Ishikawa (cell line): ENCODE measurements at regions not wholly inside any gene's neighbourhood (a gene's known extent, or its start where the extent isn't known, plus 50 kb on each side); places are given as distances from the start of the nearest gene placed in this dataset.

Experiments
- CEBPB ChIP-seq: IDR thresholded peaks from 2 replicates; pipeline ENCODE4 v1.6.1; 2012
- EGR1 ChIP-seq: IDR thresholded peaks from 2 replicates; pipeline ENCODE4 v1.6.1; 2012
- TAF1 ChIP-seq: IDR thresholded peaks from 2 replicates; pipeline ENCODE4 v1.6.1; 2012; ENCODE audit warnings: low read depth, mild to moderate bottlenecking
- TEAD4 ChIP-seq: IDR thresholded peaks from 2 replicates; pipeline ENCODE4 v1.6.1; 2012
- YY1 ChIP-seq: IDR thresholded peaks from 2 replicates; pipeline ENCODE4 v1.6.1; 2012; ENCODE audit warnings: low read depth
- TF ChIP-seq, protein P1 (sequence below): IDR thresholded peaks from 2 replicates; pipeline ENCODE4 v1.6.1; 2012; ENCODE audit warnings: low read depth, mild to moderate bottlenecking
- TF ChIP-seq, protein P2 (sequence below): IDR thresholded peaks from 2 replicates; pipeline ENCODE4 v1.6.1; 2012

- TF ChIP-seq TEAD4 (no peak), TAF1 (no peak), YY1 (no peak), CEBPB (no peak), EGR1 (no peak)
- TF ChIP-seq, protein P1, sequence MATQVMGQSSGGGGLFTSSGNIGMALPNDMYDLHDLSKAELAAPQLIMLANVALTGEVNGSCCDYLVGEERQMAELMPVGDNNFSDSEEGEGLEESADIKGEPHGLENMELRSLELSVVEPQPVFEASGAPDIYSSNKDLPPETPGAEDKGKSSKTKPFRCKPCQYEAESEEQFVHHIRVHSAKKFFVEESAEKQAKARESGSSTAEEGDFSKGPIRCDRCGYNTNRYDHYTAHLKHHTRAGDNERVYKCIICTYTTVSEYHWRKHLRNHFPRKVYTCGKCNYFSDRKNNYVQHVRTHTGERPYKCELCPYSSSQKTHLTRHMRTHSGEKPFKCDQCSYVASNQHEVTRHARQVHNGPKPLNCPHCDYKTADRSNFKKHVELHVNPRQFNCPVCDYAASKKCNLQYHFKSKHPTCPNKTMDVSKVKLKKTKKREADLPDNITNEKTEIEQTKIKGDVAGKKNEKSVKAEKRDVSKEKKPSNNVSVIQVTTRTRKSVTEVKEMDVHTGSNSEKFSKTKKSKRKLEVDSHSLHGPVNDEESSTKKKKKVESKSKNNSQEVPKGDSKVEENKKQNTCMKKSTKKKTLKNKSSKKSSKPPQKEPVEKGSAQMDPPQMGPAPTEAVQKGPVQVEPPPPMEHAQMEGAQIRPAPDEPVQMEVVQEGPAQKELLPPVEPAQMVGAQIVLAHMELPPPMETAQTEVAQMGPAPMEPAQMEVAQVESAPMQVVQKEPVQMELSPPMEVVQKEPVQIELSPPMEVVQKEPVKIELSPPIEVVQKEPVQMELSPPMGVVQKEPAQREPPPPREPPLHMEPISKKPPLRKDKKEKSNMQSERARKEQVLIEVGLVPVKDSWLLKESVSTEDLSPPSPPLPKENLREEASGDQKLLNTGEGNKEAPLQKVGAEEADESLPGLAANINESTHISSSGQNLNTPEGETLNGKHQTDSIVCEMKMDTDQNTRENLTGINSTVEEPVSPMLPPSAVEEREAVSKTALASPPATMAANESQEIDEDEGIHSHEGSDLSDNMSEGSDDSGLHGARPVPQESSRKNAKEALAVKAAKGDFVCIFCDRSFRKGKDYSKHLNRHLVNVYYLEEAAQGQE: no peak
- TF ChIP-seq, protein P2, sequence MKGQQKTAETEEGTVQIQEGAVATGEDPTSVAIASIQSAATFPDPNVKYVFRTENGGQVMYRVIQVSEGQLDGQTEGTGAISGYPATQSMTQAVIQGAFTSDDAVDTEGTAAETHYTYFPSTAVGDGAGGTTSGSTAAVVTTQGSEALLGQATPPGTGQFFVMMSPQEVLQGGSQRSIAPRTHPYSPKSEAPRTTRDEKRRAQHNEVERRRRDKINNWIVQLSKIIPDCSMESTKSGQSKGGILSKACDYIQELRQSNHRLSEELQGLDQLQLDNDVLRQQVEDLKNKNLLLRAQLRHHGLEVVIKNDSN: no peak
Measured at GRCh38 chr2:9069543-9069942, 66.1 kb upstream of the MBOAT2 start.
